Testis (tissue), 2 donors: ENCODE measurements at regions not wholly inside any gene's neighbourhood (a gene's known extent, or its start where the extent isn't known, plus 50 kb on each side); places are given as distances from the start of the nearest gene placed in this dataset.

Experiments
- DNase-seq: peaks from one replicate; pipeline ENCODE4 v3.0.0-alpha.2; 2019
- H3K27ac ChIP-seq, 2 donors: fragments of 200-600 bp; sonication (generic); one replicate each; pipeline ENCODE4 v1.5.1; 2019
- H3K27me3 ChIP-seq: fragments of 200-600 bp; sonication (generic); one replicate; pipeline ENCODE4 v1.5.1; 2019
- H3K36me3 ChIP-seq: fragments of 200-600 bp; sonication (generic); one replicate; pipeline ENCODE4 v1.5.1; 2017; ENCODE audit warnings: low read depth; ENCODE audit errors: missing control alignments
- H3K4me1 ChIP-seq: fragments of 200-600 bp; sonication (generic); one replicate; pipeline ENCODE4 v1.5.1; 2019
- H3K4me3 ChIP-seq, 2 donors: fragments of 200-600 bp; sonication (generic); one replicate each; pipeline ENCODE4 v1.5.1; 2017 to 2019
- H3K9me3 ChIP-seq: fragments of 200-600 bp; sonication (generic); one replicate; pipeline ENCODE4 v1.5.1; 2017
- CTCF ChIP-seq, 3 experiments: fragments of 450-650 bp in 2 of 3; fragments of 200-600 bp in 1 of 3; sonication (generic) in 1 of 3; IDR thresholded peaks; one replicate each; pipeline ENCODE4 v1.5.1; 2016 to 2019; ENCODE audit warnings: antibody characterized with exemption in 3 of 3, mild to moderate bottlenecking in 2 of 3, moderate library complexity in 1 of 3
- POLR2A ChIP-seq: fragments of 450-650 bp; IDR thresholded peaks from one replicate; pipeline ENCODE4 v1.6.1; 2017; ENCODE audit warnings: antibody characterized with exemption, mild to moderate bottlenecking, moderate library complexity
- WGBS, 2 donors: methylation state at CpG; one replicate each; pipeline ENCODE4 v1.1.5; 2018; 5-methylcytosine and 5-hydroxymethylcytosine counted together
- intact Hi-C: fragments of 100-400 bp; cut with DNase I; formaldehyde crosslinking; loops from one replicate; pipeline ENCODE4 v1.15.1; 2023; ENCODE audit warnings: low total_unique reads

- Histone ChIP-seq H3K27ac (no peak overlapping the region), H3K36me3 (no peaks in the 10 kb centered on the region), H3K4me3 (no peak overlapping the region), H3K9me3 (no peaks in the 10 kb centered on the region), H3K4me1 (peaks cover 20% of the 10 kb centered on the region), H3K27me3 (no peaks in the 10 kb centered on the region)
- TF ChIP-seq POLR2A (no peak), CTCF (IDR thresholded peaks at IDR 0.05) (peak in 2 of 3 experiments; percentile 26 to 40)
- 35 to 60% methylated on average over 4 of the region's 4 CpGs for WGBS, 2 donors
- intact Hi-C loops, result no loop called here
- DNase-seq, result no peak
These were observed 91.5 kb upstream of the SASH1 start for GRCh38 chr6:148250975-148251685.

- Histone ChIP-seq H3K4me1 (peaks cover 18% of the 10 kb centered on the region), H3K36me3 (no peaks in the 10 kb centered on the region), H3K9me3 (no peaks in the 10 kb centered on the region), H3K4me3 (no peak overlapping the region), H3K27me3 (no peaks in the 10 kb centered on the region), H3K27ac (no peak overlapping the region)
- intact Hi-C loops, result no loop called here
- 86% methylated on average over 7 of the region's 7 CpGs for WGBS, 2 donors
- no peak for DNase-seq
- TF ChIP-seq CTCF (IDR thresholded peaks at IDR 0.05) (no peak), POLR2A (no peak)
These were observed 90.7 kb upstream of the SASH1 start for GRCh38 chr6:148251891-148252290.

- TF ChIP-seq POLR2A, result no peak
- no peak for TF ChIP-seq CTCF (IDR thresholded peaks at IDR 0.05)
- 83 to 87% methylated on average over 6 of the region's 6 CpGs for WGBS, 2 donors
- H3K27me3 ChIP-seq, result no peaks in the 10 kb centered on the region
- H3K9me3 ChIP-seq, result no peaks in the 10 kb centered on the region
- no peaks in the 10 kb centered on the region for H3K36me3 ChIP-seq
- intact Hi-C loops, result no loop called here
- H3K27ac ChIP-seq, result no peak overlapping the region
- H3K4me3 ChIP-seq, result no peak overlapping the region
- no peak for DNase-seq
- no peaks in the 10 kb centered on the region for H3K4me1 ChIP-seq
These were observed 84.8 kb upstream of the SASH1 start for GRCh38 chr6:148257810-148258209.

GRCh38 chr6:148258868-148259267 is 83.8 kb upstream of the SASH1 start:
- Histone ChIP-seq H3K36me3 (no peaks in the 10 kb centered on the region), H3K4me1 (no peaks in the 10 kb centered on the region), H3K4me3 (no peak overlapping the region), H3K27ac (no peak overlapping the region), H3K27me3 (no peaks in the 10 kb centered on the region), H3K9me3 (no peaks in the 10 kb centered on the region)
- 90 to 91% methylated on average over 5 of the region's 5 CpGs for WGBS, 2 donors
- no peak for DNase-seq
- intact Hi-C loops, result no loop called here
- no peak for TF ChIP-seq POLR2A
- TF ChIP-seq CTCF (IDR thresholded peaks at IDR 0.05), result no peak

GRCh38 chr6:148261470-148261869 is 81.2 kb upstream of the SASH1 start:
- no peaks in the 10 kb centered on the region for H3K9me3 ChIP-seq
- no peak overlapping the region for H3K27ac ChIP-seq
- no peak overlapping the region for H3K4me3 ChIP-seq
- 76 to 96% methylated on average over 4 to 6 of the region's 6 CpGs for WGBS, 2 donors
- no peaks in the 10 kb centered on the region for H3K27me3 ChIP-seq
- no peaks in the 10 kb centered on the region for H3K36me3 ChIP-seq
- no peak for DNase-seq
- no peaks in the 10 kb centered on the region for H3K4me1 ChIP-seq
- intact Hi-C loops, result no loop called here
- no peak for TF ChIP-seq POLR2A
- no peak for TF ChIP-seq CTCF (IDR thresholded peaks at IDR 0.05)
